ENCODE measurements at regions not wholly inside any gene's neighbourhood (a gene's known extent, or its start where the extent isn't known, plus 50 kb on each side); places are given as distances from the start of the nearest gene placed in this dataset.

GRCh38 chr2:180751306-180751920 lies 229.0 kb upstream of the UBE2E3 start:
- Histone ChIP-seq H3K4me1 (replicated peaks) (no peaks in the 10 kb centered on the region), H3K36me3 (no peaks in the 10 kb centered on the region), H3K4me3 (no peak overlapping the region), H3K9me3 (no peaks in the 10 kb centered on the region), H3K27me3 (replicated peaks; ENCODE audit: insufficient read depth) (no peaks in the 10 kb centered on the region), H3K27ac (no peak overlapping the region)
- no peak for DNase-seq (ENCODE audit: low spot score)
- intact Hi-C loops (cut with DNase I): no loop called here
- no peak for TF ChIP-seq POLR2A (IDR thresholded peaks at IDR 0.05)
- TF ChIP-seq POLR2AphosphoS5 (IDR thresholded peaks at IDR 0.05): no peak
- TF ChIP-seq, protein P1, sequence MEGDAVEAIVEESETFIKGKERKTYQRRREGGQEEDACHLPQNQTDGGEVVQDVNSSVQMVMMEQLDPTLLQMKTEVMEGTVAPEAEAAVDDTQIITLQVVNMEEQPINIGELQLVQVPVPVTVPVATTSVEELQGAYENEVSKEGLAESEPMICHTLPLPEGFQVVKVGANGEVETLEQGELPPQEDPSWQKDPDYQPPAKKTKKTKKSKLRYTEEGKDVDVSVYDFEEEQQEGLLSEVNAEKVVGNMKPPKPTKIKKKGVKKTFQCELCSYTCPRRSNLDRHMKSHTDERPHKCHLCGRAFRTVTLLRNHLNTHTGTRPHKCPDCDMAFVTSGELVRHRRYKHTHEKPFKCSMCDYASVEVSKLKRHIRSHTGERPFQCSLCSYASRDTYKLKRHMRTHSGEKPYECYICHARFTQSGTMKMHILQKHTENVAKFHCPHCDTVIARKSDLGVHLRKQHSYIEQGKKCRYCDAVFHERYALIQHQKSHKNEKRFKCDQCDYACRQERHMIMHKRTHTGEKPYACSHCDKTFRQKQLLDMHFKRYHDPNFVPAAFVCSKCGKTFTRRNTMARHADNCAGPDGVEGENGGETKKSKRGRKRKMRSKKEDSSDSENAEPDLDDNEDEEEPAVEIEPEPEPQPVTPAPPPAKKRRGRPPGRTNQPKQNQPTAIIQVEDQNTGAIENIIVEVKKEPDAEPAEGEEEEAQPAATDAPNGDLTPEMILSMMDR (IDR thresholded peaks at IDR 0.05): no peak
- 86% methylated on average over 4 of the region's 4 CpGs for WGBS

DNA sequence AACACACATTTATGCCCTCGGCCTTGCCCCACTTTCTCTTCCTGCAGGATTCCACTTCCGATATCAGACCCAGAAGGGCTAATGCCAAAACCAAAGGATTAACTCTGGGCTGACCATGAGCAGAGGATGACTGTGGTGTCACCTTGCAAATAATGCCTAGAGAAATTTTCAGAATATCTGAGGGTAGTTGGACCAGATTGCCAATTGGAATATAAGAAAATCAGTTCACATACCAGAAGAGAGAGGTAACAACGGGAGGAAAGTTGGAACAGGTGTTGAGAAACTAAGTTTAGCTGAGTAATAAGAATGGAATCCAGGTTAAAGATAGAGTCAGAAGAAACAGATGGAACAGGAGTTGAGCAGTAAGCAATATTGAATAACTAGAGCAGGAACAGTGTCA lies 232.7 kb upstream of the UBE2E3 start:
- H3K4me3 ChIP-seq: no peak overlapping the region
- no peaks in the 10 kb centered on the region for H3K36me3 ChIP-seq
- WGBS: 80% methylated on average over 3 of the region's 3 CpGs
- no peaks in the 10 kb centered on the region for H3K4me1 ChIP-seq (replicated peaks)
- DNase-seq (ENCODE audit: low spot score): no peak
- no peak overlapping the region for H3K27ac ChIP-seq
- TF ChIP-seq, protein P1 (IDR thresholded peaks at IDR 0.05): no peak
- TF ChIP-seq POLR2AphosphoS5 (IDR thresholded peaks at IDR 0.05): no peak
- no peak for TF ChIP-seq POLR2A (IDR thresholded peaks at IDR 0.05)
- H3K27me3 ChIP-seq (replicated peaks; ENCODE audit: insufficient read depth): no peaks in the 10 kb centered on the region
- no peaks in the 10 kb centered on the region for H3K9me3 ChIP-seq
- intact Hi-C loops (cut with DNase I): no loop called here

- no peak for DNase-seq (ENCODE audit: low spot score)
- no peaks in the 10 kb centered on the region for H3K27me3 ChIP-seq (replicated peaks; ENCODE audit: insufficient read depth)
- H3K4me3 ChIP-seq: no peak overlapping the region
- no peaks in the 10 kb centered on the region for H3K9me3 ChIP-seq
- TF ChIP-seq, protein P1 (IDR thresholded peaks at IDR 0.05): no peak
- TF ChIP-seq POLR2A (IDR thresholded peaks at IDR 0.05) (no peak), POLR2AphosphoS5 (IDR thresholded peaks at IDR 0.05) (no peak)
- no peaks in the 10 kb centered on the region for H3K36me3 ChIP-seq
- intact Hi-C loops (cut with DNase I): no loop called here
- H3K4me1 ChIP-seq (replicated peaks): no peaks in the 10 kb centered on the region
- WGBS: 63% methylated on average over 3 of the region's 3 CpGs
- no peak overlapping the region for H3K27ac ChIP-seq
These were observed 237.0 kb upstream of the UBE2E3 start for GRCh38 chr2:180743401-180743800.

DNA sequence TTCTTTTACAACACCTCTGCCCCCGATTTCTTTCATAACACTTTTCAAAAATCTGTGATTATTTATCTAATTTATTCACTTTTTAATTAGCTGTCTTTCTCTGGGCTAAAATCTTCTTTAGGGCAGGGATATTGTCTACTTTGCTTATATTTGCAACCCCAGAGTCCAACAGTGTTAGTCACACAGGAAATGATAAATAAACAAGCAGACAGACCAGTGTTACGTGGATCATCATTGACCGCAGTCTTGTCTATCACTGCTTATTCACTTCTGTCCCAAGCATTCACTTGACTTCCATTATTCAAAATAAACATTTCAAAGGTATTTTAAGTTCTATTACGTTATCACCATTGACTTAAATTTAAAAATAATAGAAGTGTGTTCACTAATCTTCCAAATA lies 237.6 kb upstream of the UBE2E3 start:
- Histone ChIP-seq H3K27me3 (replicated peaks; ENCODE audit: insufficient read depth) (no peaks in the 10 kb centered on the region), H3K9me3 (no peaks in the 10 kb centered on the region), H3K27ac (no peak overlapping the region), H3K4me3 (no peak overlapping the region), H3K36me3 (no peaks in the 10 kb centered on the region), H3K4me1 (replicated peaks) (no peaks in the 10 kb centered on the region)
- intact Hi-C loops (cut with DNase I): no loop called here
- TF ChIP-seq, protein P1 (IDR thresholded peaks at IDR 0.05): no peak
- TF ChIP-seq POLR2AphosphoS5 (IDR thresholded peaks at IDR 0.05) (no peak), POLR2A (IDR thresholded peaks at IDR 0.05) (no peak)
- no peak for DNase-seq (ENCODE audit: low spot score)
- 76% methylated on average over 4 of the region's 4 CpGs for WGBS

DNA sequence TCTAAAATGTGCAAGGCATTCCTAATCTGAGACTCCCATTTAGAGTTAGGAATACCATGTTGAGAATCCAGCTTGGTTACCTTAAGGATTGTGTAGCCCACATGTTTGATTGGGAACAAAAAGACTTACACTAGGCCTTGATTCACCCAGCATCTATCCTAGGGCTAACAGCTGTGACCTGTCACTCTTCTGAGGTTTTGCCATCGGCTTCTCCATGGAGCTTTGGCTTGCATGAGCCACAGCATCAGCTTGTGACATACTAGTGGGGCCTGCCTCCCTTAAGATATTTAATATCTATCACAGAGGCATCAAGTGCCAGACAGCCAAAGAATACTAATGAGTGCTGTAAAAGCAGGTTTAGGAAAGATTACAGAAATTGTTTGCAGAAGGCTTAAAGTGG lies 241.3 kb upstream of the UBE2E3 start:
- no peaks in the 10 kb centered on the region for H3K27me3 ChIP-seq (replicated peaks; ENCODE audit: insufficient read depth)

More for the DNA sequence above, 241.3 kb upstream of the UBE2E3 start:
- Histone ChIP-seq H3K4me3 (no peak overlapping the region), H3K4me1 (replicated peaks) (no peaks in the 10 kb centered on the region), H3K27ac (no peak overlapping the region), H3K36me3 (no peaks in the 10 kb centered on the region), H3K9me3 (no peaks in the 10 kb centered on the region)
- DNase-seq (ENCODE audit: low spot score): no peak
- intact Hi-C loops (cut with DNase I): no loop called here
- 82% methylated on average over 1 of the region's 1 CpG for WGBS
- TF ChIP-seq, protein P1 (IDR thresholded peaks at IDR 0.05): no peak
- TF ChIP-seq POLR2A (IDR thresholded peaks at IDR 0.05) (no peak), POLR2AphosphoS5 (IDR thresholded peaks at IDR 0.05) (no peak)
